Lower leg skin (tissue), 3 donors: ENCODE measurements at regions not wholly inside any gene's neighbourhood (a gene's known extent, or its start where the extent isn't known, plus 50 kb on each side); places are given as distances from the start of the nearest gene placed in this dataset.

ENCODE experiments used
- POLR2A ChIP-seq, 2 donors: fragments of 450-650 bp; IDR thresholded peaks; one replicate each; pipeline ENCODE4 v1.6.1; 2016 to 2017; ENCODE audit warnings: antibody characterized with exemption in 2 of 2, mild to moderate bottlenecking in 1 of 2, moderate library complexity in 1 of 2
- TF ChIP-seq, protein P1 (sequence below), 3 donors: fragments of 450-650 bp; IDR thresholded peaks; one replicate each; pipeline ENCODE4 v1.5.1; 2016; ENCODE audit warnings: antibody characterized with exemption in 3 of 3, mild to moderate bottlenecking in 3 of 3, moderate library complexity in 2 of 3

DNA sequence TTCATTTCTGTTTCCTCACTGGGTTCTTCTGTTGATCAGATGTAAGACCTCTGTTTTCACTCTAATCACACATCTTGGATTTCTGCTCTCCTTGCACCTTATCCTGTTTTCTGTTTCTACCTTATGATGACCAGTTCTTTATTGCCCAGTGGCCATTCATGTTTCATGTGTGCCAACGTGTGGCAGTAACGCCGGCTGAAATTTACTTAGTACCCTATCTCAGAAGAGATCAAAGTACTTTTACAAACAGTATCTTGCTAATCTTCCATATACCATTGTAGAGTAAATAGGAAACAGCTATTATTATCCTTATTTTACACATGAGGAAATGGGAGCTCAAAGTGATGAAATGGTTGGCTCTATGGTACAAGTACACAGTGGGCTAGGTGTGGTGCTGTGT is 74.0 kb downstream of the GATA3 start:
- TF ChIP-seq, protein P1, sequence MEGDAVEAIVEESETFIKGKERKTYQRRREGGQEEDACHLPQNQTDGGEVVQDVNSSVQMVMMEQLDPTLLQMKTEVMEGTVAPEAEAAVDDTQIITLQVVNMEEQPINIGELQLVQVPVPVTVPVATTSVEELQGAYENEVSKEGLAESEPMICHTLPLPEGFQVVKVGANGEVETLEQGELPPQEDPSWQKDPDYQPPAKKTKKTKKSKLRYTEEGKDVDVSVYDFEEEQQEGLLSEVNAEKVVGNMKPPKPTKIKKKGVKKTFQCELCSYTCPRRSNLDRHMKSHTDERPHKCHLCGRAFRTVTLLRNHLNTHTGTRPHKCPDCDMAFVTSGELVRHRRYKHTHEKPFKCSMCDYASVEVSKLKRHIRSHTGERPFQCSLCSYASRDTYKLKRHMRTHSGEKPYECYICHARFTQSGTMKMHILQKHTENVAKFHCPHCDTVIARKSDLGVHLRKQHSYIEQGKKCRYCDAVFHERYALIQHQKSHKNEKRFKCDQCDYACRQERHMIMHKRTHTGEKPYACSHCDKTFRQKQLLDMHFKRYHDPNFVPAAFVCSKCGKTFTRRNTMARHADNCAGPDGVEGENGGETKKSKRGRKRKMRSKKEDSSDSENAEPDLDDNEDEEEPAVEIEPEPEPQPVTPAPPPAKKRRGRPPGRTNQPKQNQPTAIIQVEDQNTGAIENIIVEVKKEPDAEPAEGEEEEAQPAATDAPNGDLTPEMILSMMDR (IDR thresholded peaks at IDR 0.05): no peak
- no peak for TF ChIP-seq POLR2A (IDR thresholded peaks at IDR 0.05)
